OCI-LY3 (cell line): ENCODE measurements at regions not wholly inside any gene's neighbourhood (a gene's known extent, or its start where the extent isn't known, plus 50 kb on each side); places are given as distances from the start of the nearest gene placed in this dataset.

Experiments
- H2AFZ ChIP-seq: fragments of 200-600, 300-600 bp; shearing (Covaris generic); 2 replicates; pipeline ENCODE4 v1.6.0; 2014; ENCODE audit warnings: antibody characterized with exemption, low read depth, low read length
- H3K27ac ChIP-seq: fragments of 200-600, 300-600 bp; sonication (generic); 2 replicates; pipeline ENCODE4 v1.5.1; 2014; ENCODE audit warnings: mild to moderate bottlenecking, low read length, moderate library complexity, mixed read lengths
- H3K27me3 ChIP-seq: fragments of 200-600, 300-600 bp; sonication (generic); 2 replicates; pipeline ENCODE4 v1.6.1; 2014; ENCODE audit warnings: low read depth, low read length, mixed read lengths
- H3K36me3 ChIP-seq: fragments of 200-600, 300-600 bp; sonication (generic); replicated peaks from 2 replicates; pipeline ENCODE3; 2014; ENCODE audit warnings: low read depth, low read length, mixed read lengths
- H3K4me1 ChIP-seq: fragments of 300-600, 200-600 bp; sonication (generic); 2 replicates; pipeline ENCODE4 v1.6.1; 2014; ENCODE audit warnings: low read length, mixed read lengths
- H3K4me2 ChIP-seq: fragments of 200-600, 300-600 bp; sonication (generic); 2 replicates; pipeline ENCODE4 v1.6.1; 2014; ENCODE audit warnings: low read length, mixed read lengths
- H3K4me3 ChIP-seq: fragments of 300-600, 200-600 bp; sonication (generic); 2 replicates; pipeline ENCODE4 v1.5.1; 2014; ENCODE audit warnings: antibody characterized with exemption, mild to moderate bottlenecking, low read length, moderate library complexity
- H3K79me2 ChIP-seq: fragments of 300-600, 200-600 bp; shearing (Covaris generic); 2 replicates; pipeline ENCODE4 v1.6.1; 2014; ENCODE audit warnings: mild to moderate bottlenecking, low read length, mixed read lengths
- H3K9ac ChIP-seq: fragments of 300-600, 200-600 bp; shearing (Covaris generic); 2 replicates; pipeline ENCODE4 v1.6.0; 2014; ENCODE audit warnings: mild to moderate bottlenecking, low read length, moderate library complexity
- H3K9me3 ChIP-seq: fragments of 200-600, 300-600 bp; shearing (Covaris generic); 2 replicates; pipeline ENCODE4 v1.6.1; 2014; ENCODE audit warnings: low read length, mixed read lengths; ENCODE audit not compliant: insufficient read depth
- H4K20me1 ChIP-seq: fragments of 200-600, 300-600 bp; sonication (generic); 2 replicates; pipeline ENCODE4 v1.6.1; 2016; ENCODE audit warnings: low read length, mixed read lengths; ENCODE audit not compliant: insufficient read depth
- CTCF ChIP-seq: fragments of 200-600, 300-600 bp; sonication (generic); IDR thresholded peaks from 2 replicates; pipeline ENCODE4 v1.5.1; 2014; ENCODE audit warnings: antibody characterized with exemption, low read length, low read depth
- EZH2phosphoT487 ChIP-seq: fragments of 200-600 bp; shearing (Covaris generic); IDR thresholded peaks from 2 replicates; pipeline ENCODE4 v1.6.1; 2018; ENCODE audit warnings: antibody characterized with exemption, mixed run types, low read depth

- Histone ChIP-seq H3K4me2 (no peak overlapping the region), H4K20me1 (no peaks in the 10 kb centered on the region), H3K79me2 (no peaks in the 10 kb centered on the region), H2AFZ (0 out of 2 replicates have a peak overlapping the region, but pooled peaks have one; percentile 52), H3K4me3 (no peak overlapping the region), H3K27me3 (no peaks in the 10 kb centered on the region), H3K9ac (no peak overlapping the region), H3K4me1 (peaks cover 30% of the 10 kb centered on the region), H3K27ac (no peak overlapping the region), H3K36me3 (no peaks in the 10 kb centered on the region), H3K9me3 (0 out of 2 replicates have a peak, but pooled peaks cover 5% of the 10 kb centered on the region)
- no peak for TF ChIP-seq CTCF
- no peak for TF ChIP-seq EZH2phosphoT487
Measured at GRCh38 chr17:17416400-17417360, 60.1 kb upstream of the MED9 start.

DNA sequence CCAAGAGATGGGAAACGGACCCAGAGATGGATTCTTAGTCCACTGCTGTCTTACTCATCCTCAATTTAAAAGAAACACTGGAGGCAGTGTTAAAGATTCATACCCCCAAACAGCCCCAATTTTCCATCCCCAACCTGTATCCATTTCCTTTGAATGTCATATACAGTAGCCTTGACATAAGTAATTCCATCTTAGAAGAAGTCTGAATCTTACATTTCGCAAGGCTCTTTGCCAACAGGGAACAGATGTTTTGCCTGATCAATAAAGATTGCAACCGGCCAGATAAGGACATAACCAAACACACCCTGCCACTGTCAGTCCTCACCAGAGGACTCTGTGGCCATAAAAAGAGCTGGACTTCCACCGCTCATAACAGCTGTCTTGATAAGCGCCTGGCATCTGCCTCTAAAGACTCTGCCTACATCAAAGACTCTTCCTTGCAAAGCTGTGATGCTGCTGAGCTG, 59.0 kb upstream of the MED9 start:
- Histone ChIP-seq H3K4me2 (no peak overlapping the region), H3K36me3 (no peaks in the 10 kb centered on the region), H3K27me3 (no peaks in the 10 kb centered on the region), H3K9ac (no peak overlapping the region), H3K4me3 (no peak overlapping the region), H2AFZ (no peak overlapping the region), H3K9me3 (0 out of 2 replicates have a peak, but pooled peaks cover 5% of the 10 kb centered on the region), H3K27ac (no peak overlapping the region), H3K4me1 (peaks cover 30% of the 10 kb centered on the region), H4K20me1 (no peaks in the 10 kb centered on the region), H3K79me2 (no peaks in the 10 kb centered on the region)
- no peak for TF ChIP-seq CTCF
- TF ChIP-seq EZH2phosphoT487 = no peak

DNA sequence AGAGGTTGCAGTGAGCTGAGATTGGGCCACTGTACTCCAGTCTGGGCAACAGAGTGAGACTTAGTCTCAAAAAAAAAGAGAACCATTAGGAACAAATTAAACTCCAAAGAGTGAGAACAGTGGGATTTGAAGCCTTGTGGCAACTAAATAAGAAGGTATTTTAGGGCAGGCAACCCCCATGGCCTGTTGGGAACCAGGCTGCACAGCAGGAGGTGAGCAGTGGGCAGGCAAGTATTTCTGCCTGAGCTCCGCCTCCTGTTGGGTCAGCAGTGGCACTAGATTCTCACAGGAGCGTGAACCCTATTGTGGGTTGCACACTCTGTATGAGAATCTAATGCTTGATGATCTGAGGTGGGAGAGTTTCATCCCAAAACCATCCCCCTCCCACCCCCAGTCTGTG, 57.6 kb upstream of the MED9 start:
- Histone ChIP-seq H3K9me3 (no peaks in the 10 kb centered on the region), H4K20me1 (no peaks in the 10 kb centered on the region), H3K4me1 (peaks cover 19% of the 10 kb centered on the region), H3K4me3 (no peak overlapping the region), H3K27ac (no peak overlapping the region), H2AFZ (no peak overlapping the region), H3K4me2 (no peak overlapping the region), H3K27me3 (no peaks in the 10 kb centered on the region), H3K79me2 (no peaks in the 10 kb centered on the region), H3K9ac (no peak overlapping the region), H3K36me3 (no peaks in the 10 kb centered on the region)
- TF ChIP-seq CTCF (no peak), EZH2phosphoT487 (no peak)

DNA sequence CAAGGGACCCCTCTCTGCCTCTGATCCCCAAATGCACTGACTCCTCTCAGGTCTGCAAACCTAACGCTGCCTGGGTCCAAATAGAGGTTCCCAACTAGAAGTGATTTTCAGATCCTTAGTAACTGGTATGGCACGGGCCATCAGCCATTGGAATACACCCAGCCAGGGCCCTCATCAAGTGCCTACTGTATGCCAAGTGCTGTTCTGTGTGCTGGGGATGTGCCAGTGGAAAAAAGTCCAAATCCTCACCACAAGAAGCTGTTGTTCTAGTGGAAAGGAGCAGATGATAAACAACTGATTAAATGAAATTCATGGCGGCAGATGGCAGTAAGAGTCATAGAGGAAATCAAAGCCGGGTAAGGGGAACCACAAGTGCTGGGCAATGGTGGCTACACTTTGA, 57.2 kb upstream of the MED9 start:
- H4K20me1 ChIP-seq = no peaks in the 10 kb centered on the region
- no peaks in the 10 kb centered on the region for H3K9me3 ChIP-seq
- H3K4me3 ChIP-seq = no peak overlapping the region
- no peaks in the 10 kb centered on the region for H3K36me3 ChIP-seq
- H3K4me2 ChIP-seq = no peak overlapping the region
- no peaks in the 10 kb centered on the region for H3K79me2 ChIP-seq
- peaks cover 14% of the 10 kb centered on the region for H3K4me1 ChIP-seq
- H2AFZ ChIP-seq = no peak overlapping the region
- H3K27me3 ChIP-seq = no peaks in the 10 kb centered on the region
- no peak for TF ChIP-seq CTCF
- no peak for TF ChIP-seq EZH2phosphoT487
- H3K27ac ChIP-seq = no peak overlapping the region
- no peak overlapping the region for H3K9ac ChIP-seq
